ENCODE measurements at regions not wholly inside any gene's neighbourhood (a gene's known extent, or its start where the extent isn't known, plus 50 kb on each side); places are given as distances from the start of the nearest gene placed in this dataset.

- no peak for TF ChIP-seq CTCF (IDR thresholded peaks at IDR 0.05)
- TF ChIP-seq POLR2AphosphoS5 (IDR thresholded peaks at IDR 0.05), result no peak
Measured at GRCh38 chr14:101134851-101135433, 231.4 kb upstream of the RTL1 start.

Data from prostate gland (tissue), 2 donors.